Activated CD8-positive, alpha-beta memory T cell treated with anti-CD3 and anti-CD28 coated beads for 48 hours (primary cell): ENCODE measurements at regions not wholly inside any gene's neighbourhood (a gene's known extent, or its start where the extent isn't known, plus 50 kb on each side); places are given as distances from the start of the nearest gene placed in this dataset.
"Not testable (repeated sequence)": the region's sequence is repeated elsewhere in the genome, so short reads cannot be mapped to it uniquely, and the experiment has no call there.

Experiments
- DNase-seq, 3 experiments: peaks; one replicate each; pipeline ENCODE4 v3.0.0-alpha.2; 2020; ENCODE audit warnings: low read depth in 2 of 3, low spot score in 2 of 3

DNA sequence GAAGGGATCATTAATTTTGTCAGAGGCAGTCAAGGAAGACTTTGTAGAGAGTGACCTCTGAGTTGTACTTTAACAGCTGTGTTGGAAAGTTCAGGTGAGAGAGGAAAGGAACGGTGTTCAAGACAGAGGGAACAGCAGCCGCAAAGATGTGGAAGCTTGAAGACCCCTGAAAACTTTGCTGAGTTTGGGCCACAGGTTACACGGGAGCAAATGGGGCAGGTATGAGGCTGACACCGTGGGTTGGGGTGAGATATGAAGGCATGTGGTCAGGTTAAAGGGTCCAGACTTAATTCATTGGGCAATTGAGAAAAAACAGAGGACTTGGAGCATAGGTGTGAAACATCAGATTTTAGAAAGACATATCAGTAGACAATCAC lies 72.0 kb upstream of the SERP2 start:
- no peak for DNase-seq

DNA sequence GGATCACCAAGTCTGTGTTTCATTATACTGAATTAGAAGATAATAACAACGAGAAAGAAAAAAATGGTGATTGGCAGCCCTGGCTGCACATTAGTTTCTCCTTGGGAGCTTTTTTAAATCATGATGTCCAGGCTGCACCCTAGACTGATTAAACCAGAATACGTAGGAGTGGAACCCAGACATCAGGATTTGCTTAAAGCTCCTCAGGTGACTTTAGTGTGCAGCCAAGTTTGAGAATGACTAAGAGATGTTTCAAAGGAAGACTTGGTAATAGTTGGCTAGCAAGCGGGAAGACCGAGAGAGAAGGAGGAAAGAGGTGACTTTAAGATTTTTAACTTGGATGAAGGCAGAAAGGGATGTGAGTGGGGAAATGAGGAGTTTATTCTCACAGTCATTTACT lies 71.4 kb upstream of the SERP2 start:
- no peak for DNase-seq

DNA sequence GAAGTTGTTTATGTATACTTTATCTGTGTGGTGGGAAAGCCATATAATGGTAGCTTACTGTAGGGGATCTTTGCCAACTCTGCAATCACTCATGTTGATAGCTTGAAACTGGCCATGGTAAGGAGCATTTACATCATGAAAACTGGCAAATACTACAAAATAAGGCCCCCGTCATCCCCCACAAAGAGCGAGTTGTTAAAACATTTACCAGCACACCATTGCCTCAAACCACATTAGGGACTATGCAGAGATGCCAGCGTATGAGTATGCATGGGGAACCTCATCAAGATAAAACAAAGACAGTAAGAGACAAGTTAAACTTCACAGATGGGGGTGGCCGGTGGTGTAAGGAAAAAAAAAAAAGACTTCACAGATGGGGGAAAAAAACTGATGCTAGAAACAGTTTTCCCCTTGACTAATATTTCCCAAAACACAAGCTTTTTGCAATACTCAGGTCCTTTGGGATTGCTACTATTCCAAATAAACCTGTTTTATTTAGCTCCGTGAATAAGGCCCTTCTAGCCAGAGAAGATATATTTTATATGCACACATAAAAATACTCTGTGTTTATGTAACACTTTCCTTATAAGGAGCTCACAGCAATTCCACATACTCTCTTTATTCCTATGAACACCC lies 70.6 kb upstream of the SERP2 start:
- no peak for DNase-seq

DNA sequence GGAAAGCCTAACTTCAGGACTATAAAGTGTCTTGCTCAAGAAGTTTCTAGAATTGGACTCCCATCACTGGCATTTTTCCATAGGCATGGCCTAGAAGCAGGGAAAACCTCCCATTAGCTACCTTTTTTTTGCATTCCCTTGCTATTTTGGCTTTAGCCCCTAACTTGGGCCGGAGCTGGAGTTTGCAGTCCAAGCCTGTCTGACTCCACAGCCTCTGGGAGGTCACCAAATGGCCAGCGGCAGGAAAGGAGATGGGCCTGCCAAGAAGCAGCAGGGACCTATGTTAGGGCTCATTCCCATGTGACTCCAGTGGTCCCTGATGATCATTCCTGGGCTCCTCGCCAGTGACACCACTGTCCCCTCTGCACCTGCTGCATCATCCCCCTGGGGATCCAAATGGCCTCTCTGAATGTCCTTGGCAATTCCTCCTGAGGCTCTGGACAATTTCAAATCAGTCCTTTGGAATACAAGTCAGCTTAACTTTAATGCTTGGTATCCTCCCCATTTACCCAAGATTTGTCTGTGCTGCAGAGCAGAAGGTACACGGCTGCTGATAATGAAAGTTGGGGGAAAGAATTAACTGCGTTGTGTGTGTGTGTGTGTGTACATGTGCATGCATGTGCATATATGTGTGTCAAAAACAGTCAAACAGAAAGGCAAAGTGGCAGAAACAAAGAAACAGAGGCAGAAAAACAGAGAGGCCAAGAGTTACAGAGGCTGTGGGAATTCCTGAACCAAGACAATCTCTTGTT lies 69.8 kb upstream of the SERP2 start:
- no peak for DNase-seq

DNA sequence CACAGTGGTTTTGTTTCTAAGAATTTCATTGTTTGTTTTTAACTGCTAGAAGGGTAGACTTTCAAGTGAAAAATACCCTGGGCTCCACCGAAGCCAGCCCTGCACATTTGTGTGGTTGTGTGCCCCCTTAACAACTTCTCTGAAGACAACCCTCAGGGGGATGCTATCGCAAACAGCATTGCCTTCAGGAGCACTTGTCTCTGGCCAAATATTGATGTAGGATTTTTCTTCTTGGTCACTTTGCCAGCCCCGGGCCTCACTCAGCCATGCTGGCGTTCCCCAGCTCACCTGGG lies 69.2 kb upstream of the SERP2 start:
- DNase-seq = no peak

DNA sequence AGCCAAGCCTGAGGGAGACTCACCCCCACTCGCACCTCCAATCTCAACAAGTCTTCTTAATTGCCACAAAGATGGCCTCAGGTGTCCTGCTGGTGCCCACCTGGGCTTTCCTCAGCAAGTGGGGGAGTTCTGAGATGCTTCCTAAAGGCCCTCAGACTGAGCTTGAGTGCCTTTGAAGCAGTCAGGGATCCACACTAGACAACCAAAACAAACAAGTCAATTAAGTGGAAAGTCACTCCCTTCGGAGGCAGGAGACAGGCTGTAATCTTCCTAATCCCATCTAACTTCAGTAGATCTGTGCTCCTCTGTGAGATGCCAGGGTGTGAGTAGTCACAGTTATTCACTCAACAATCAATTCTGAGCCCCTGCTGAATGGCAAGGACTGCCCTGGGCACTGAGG lies 68.3 kb upstream of the SERP2 start:
- DNase-seq = no peak

DNA sequence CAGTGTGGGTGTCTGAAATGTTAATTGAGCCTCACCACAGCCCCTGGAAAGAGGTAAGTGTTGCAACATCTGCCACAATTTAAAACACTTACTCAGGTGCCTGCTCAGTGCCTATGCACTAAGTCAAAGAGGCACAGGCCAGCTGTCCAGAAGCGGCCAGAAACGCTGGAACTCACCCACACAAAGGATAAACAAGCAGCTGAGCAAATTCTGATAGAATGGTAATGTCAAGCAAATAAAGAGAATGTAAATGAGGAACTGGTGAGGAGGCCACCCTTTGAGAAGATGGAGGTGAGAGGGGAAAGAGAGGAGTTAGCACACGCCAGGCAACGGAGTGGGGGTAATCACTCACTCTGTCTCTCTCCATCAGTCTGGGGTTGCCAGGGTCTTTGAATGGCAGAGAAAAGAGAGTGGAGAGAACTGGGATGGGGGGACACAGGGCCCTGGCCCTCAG lies 67.7 kb upstream of the SERP2 start:
- no peak for DNase-seq

DNA sequence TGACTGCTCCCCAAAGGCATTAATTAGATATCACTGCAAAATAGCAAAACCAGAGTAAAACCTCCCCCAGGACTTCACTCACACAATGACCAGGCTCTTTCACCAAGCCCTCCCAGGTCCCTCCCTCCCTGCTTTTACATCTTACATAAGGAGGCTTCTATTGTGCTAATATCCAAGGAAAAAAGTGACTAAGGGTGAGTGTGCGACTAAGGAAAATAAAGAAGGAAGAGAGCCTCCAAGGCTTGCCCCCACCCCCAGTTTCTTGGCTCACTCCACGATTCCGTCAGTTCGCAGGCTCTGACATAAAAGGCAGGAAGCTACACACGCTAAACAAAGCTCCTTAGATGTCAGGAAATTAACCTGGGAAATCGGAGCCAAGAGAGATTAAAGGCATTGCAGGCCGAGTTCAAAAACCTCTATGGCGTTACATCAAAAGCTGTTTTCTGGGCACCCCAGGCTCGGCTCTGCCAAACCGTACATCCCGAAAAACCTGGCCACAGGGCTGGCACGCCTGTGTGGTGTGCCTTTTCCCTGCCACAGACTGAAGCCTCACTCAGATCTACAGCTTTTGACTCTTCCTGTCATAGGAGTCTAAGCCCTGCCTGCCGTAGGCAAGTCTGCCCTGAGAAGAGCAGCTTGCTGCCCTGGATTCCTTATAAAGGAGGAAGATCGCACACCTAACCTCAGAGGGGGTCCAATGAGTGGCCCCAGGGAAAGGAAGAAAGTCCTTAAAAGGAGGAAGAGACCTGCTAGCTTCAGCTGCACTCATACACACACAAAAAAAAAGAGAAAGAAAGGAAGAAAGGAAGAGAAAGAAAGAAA lies 67.0 kb upstream of the SERP2 start:
- DNase-seq = no peak

DNA sequence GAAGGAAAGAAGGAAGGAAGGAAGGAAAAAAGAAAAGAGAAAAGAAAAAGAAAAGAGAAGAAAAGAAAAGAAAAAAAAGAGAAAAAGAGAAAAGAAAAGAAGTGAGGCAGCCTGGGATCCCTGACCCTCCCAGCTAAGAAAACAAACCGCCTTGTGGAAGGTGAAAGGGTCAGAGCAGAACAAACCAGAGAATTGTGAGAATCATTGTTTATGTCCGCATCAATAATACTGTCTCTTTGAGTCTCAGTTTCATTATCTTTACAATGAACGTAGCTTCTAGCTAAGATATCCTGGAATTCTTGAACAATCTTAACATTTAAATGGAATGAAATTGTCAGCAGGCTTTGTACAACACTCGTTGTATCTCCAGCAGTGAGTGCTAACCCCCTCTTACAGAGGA lies 66.4 kb upstream of the SERP2 start:
- DNase-seq = no peak

DNA sequence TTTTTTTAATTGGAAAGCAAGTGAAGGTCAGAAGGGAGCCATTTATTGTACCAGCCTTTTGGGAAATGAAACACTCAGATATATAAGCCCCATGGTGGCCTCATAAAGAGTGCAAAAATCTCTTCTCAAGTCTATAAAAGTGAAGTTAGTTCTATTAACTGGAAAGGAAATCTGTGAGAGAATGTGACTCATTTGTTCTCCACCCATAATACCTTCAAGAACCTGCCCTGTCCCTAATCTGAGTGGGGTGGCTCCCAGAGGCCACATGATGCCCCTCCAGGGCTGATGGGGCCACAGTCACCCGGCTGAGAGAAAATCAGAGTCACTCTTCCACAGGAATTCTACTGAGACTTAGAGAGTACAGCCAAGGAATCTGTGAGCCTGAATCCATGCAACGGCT lies 65.8 kb upstream of the SERP2 start:
- no peak for DNase-seq

DNA sequence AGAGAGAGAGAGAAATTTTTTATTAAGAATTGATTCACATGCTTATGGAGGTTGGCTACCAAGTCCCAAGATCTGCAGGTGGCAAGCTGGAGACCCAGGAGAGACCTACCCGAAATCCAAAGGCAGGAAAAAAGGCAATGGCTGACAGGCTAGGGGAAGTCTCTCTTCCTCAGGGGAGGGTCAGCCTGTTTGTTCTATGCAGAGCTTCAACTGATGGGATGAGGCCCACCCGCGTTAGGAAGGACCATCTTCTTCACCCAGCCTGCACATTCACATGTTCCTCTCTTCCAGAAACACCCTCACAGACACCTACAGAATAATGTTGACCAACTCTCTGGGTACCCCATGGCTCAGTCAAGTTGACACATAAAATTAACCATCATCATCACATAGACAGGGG lies 65.3 kb upstream of the SERP2 start:
- no peak for DNase-seq

DNA sequence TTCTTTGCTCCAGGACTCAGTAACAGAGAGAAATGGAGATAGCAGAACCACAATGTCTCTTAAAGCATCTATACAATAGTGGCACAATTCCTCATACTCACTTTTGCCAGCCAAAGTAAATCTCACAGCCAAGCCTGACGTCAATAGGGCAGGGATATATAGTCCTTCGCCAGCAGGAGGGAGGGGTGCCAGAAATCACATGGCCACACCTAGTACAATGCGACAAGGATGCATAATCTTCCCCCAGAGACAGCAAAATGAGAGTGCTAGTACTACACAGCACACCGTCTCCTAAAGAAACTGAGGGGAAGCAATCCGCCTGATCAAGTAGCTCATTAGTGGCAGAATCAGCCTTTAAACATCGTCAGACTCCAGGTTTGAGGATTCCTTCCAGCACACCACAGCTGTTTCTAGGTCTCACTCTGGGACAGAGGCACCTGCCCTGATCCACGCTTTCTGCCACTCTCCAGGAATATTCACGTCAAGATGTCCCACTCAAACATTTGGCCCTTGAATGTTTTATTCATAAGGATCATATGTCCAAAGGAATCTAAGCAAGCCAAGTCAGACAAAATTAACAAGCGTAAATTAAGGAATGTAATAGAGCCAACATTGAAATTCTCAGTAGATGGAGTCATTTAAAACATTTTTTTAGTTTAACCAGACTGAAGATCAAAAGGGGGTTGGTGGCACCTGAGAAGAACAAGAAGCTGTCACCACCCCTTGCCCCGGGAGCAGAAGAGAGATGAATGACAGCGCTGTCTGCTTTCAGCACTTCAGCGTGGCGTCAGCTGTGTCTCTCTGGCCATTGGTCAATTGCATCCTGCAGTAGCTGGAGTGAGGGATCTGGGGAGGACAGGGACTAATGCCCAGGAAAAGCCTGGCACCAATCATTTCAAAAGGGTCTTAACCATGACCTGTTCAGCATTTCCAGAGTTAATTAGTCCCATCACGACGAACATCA lies 63.5 kb upstream of the SERP2 start:
- no peak for DNase-seq

DNA sequence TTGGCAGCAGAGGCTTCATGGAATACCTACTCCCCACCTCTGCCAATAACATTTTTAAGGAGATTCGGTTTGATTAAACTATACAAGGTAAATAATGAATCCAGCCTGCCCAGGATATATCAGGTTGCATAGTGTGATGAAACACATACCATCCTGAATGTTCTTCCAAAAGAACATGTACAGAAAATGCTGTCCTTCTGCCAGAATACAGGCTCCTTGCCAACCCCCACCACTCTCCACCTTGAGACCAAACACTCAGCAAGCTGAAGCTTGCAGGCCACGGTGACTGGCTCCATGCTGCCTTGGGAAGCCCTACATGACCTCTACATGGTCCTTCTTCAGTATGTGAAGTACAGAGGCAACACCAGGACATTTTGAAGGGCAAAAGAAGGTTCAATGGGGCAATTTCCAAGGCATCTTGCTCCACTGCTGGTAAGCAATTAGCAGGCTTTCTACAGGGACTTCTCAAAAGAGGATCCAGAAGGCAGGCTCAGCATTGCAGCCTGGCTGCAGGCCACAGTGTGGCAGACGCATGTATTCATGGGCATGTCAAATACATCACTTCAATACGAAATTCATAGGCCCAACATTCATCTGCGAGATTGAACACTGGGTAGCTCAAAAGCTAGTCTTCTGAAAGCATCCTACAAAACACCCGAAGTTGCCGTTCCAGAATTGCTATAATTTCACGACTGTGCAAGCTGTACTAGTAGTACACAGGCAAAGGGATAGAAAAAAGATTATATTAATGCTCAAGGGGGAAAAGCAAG lies 62.4 kb upstream of the SERP2 start:
- DNase-seq = no peak

DNA sequence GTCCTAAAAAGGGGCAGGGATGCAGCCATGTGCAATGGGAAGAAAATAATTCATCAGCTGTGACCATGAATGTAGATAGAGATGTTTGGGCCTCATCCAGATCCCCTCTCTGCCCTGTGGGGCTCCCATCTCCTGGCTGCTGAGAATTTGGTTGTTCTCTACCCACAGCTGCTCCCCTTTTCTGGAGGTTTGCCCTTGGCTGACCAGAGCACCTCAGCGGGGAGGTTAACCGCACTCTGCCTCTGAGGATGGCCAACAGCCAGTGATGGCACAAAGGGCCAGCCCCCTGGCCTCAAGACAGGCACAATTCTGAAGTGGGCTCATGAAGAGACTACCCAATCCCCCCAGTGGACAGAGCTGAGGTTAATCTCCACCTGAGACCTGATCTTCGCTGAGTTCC lies 61.5 kb upstream of the SERP2 start:
- DNase-seq = no peak

DNA sequence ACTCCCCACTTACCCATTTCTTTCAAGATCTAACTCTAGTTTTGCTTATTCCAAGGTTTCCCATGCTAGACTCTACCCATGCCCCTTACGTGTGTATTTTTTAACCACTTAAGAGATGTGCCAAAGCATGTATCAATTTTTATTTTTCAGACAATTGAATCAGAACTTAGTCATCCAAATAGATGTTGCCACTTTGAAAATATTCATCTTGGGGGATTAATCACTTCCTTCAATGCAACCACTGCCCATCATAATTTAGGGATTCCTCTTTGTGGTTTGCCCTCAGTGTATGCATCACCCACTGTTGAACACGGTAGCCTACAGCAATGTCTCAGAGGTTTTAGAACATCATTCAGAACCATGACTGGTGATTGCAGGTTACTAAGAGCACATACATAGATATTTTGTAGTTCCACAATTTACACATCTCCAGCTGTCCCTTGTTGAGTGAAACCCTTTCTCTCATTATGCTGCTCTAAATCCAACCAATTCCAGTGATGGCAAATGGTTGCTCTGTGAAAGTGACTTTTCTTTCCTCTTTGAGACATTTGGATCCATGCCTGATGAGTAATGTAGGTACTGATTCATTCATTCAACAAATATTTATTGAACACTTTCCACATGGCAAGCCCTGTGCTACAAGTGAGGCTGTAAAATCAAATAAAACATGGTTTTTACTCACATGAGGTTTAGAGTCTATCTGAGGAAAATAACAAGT lies 60.6 kb upstream of the SERP2 start:
- no peak for DNase-seq

DNA sequence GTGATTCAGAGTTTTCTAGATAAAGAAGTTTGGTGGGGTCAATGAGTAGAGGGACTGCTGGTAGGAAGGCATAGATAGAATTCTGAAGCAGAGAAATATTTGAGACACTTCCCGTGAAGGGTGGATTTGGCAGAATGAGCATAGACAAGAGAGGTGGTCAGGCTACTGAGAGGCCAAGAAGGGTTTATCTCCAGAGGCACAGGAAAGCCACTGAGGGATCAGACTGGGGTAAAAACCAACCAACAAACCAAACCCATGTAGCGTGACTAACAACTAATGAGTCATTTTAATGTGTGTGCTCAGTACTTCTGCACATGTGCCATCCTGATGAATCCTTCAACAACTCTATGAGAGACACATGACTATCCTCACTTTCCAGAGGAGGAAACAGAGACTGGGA lies 60.0 kb upstream of the SERP2 start:
- DNase-seq = no peak

DNA sequence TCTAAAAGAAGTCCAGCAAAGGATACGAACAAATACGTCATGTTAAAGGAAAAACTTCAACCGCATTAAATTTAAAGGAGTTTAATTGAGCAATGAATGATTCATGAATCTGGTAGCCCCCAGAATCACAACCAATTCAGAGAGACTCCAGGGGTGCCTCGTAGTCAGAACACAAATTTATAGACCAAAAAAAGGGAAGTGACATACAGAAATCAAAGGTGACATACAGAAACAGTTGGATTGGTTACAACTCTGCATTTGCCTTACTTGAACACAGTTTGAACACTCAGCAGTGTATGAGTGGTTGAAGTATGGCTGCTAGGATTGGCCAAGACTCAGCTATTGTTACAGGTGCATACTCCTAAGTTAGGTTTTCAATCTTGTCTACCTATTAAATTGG lies 59.5 kb upstream of the SERP2 start:
- not testable (repeated sequence) for DNase-seq

DNA sequence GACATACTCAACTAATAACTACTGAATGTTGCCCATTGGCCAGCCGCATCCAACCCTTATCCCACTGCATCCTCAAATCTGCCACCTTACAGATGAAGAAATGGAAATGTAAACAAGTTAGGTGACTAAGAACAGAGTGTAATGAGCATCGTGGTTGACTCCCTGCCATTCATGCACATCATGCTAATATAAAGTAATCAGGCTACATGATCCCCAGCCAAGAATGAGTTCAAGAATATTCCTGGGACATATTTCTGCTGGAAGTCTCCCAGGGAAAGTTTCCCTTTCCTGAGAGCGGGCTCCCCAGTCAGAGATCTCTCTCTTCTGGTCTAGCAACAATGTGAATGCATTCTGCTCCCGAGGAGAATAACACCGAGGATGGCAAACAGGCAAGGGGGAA lies 55.9 kb upstream of the SERP2 start:
- DNase-seq = no peak

DNA sequence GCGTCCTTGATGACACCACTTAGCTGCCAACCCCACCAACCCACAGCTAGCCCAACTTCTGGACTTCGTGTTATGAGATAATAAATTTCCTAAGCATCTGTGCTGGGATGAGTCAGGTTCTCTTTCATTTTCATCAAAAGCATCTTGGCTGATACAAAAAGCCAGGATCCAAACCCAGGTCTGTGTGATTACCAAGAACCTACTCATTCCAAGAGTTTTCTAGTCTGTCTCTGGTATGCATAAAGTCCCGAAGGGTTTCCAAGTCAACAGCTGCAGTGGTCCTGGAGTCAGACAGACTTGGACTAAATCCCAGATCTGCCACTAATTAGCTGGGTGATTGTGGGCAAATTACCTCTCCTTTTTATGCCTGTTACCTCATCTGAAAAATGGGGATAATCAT lies 55.5 kb upstream of the SERP2 start:
- no peak for DNase-seq

DNA sequence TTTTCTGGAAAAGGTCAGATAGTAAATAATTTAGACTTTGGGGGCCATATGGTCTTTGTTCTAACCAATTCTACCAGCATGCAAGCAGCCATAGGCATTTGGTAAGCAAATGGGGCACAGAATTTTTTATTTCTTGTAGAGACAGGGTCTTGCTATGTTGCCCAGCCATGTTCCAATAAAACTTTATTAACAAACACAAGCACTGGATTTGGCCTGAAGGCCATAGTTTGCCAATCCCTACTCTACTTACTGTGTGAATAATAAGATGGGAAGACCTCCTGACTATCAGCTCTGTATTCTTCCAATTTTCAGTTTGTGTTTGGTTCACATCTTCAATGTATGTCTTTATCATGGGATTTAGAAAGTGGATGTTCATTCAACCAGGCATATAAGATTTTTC lies 53.0 kb upstream of the SERP2 start:
- no peak for DNase-seq
